Activated CD4-positive, alpha-beta T cell treated with anti-CD3 and anti-CD28 coated beads, Interleukin-2, amount 10 ng/mL, durations not matched to agents 24 days and 14 days (primary cell): ENCODE measurements at regions not wholly inside any gene's neighbourhood (a gene's known extent, or its start where the extent isn't known, plus 50 kb on each side); places are given as distances from the start of the nearest gene placed in this dataset.
"Not testable (repeated sequence)": the region's sequence is repeated elsewhere in the genome, so short reads cannot be mapped to it uniquely, and the experiment has no call there.

Experiments
- DNase-seq: peaks from one replicate; pipeline ENCODE4 v3.0.0; 2022
- H3K27ac Mint-ChIP-seq: one replicate; pipeline ENCODE4 v1.8.0; 2022; ENCODE audit warnings: mild to moderate bottlenecking, mixed read lengths
- H3K27me3 Mint-ChIP-seq: one replicate; pipeline ENCODE4 v1.8.0; 2022; ENCODE audit warnings: mixed read lengths
- H3K36me3 Mint-ChIP-seq: one replicate; pipeline ENCODE4 v1.8.0; 2022; ENCODE audit warnings: low read depth, mild to moderate bottlenecking, mixed read lengths
- H3K4me1 Mint-ChIP-seq: one replicate; pipeline ENCODE4 v1.8.0; 2021; ENCODE audit warnings: mixed read lengths
- H3K4me3 Mint-ChIP-seq: one replicate; pipeline ENCODE4 v1.8.0; 2022; ENCODE audit warnings: mild to moderate bottlenecking, moderate library complexity, mixed read lengths
- H3K9me3 Mint-ChIP-seq: one replicate; pipeline ENCODE4 v1.8.0; 2021; ENCODE audit warnings: mixed read lengths
- intact Hi-C: fragments of 100-400 bp; cut with micrococcal nuclease; formaldehyde crosslinking; loops from one replicate; pipeline ENCODE4 v1.15.1; 2023

- Mint-ChIP-seq H3K4me3 (no peak overlapping the region), H3K27ac (no peak overlapping the region), H3K4me1 (no peaks in the 10 kb centered on the region), H3K36me3 (no peaks in the 10 kb centered on the region), H3K27me3 (no peaks in the 10 kb centered on the region), H3K9me3 (peaks cover 3% of the 10 kb centered on the region)
- no peak for DNase-seq
- intact Hi-C loops, result no loop called here
Measured at GRCh38 chr14:44607701-44608100, 100.6 kb upstream of the FSCB start.

- Mint-ChIP-seq H3K9me3 (peaks cover 3% of the 10 kb centered on the region), H3K4me1 (no peaks in the 10 kb centered on the region), H3K36me3 (no peaks in the 10 kb centered on the region), H3K27me3 (no peaks in the 10 kb centered on the region), H3K4me3 (no peak overlapping the region), H3K27ac (no peak overlapping the region)
- DNase-seq, result no peak
- intact Hi-C loops, result no loop called here
Measured at GRCh38 chr14:44606576-44606975, 99.5 kb upstream of the FSCB start.

DNA sequence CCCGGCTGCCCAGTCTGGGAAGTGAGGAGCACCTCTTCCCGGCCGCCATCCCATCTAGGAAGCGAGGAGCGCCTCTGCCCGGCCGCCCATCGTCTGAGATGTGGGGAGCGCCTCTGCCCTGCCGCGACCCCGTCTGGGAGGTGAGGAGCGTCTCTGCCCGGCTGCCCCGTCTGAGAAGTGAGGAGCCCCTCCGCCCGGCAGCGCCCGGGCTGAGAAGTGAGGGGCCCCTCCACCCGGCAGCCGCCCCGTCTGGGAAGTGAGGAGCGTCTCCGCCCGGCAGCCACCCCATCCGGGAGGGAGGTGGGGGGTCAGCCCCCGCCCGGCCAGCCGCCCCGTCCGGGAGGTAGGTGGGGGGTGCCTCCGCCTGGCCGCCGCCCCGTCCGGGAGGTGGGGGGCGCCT, 94.2 kb upstream of the FSCB start:
- peak; percentile 16 for DNase-seq
- H3K4me1 Mint-ChIP-seq, H3K4me3 Mint-ChIP-seq, H3K27ac Mint-ChIP-seq, intact Hi-C loops, H3K9me3 Mint-ChIP-seq, H3K36me3 Mint-ChIP-seq, H3K27me3 Mint-ChIP-seq: not testable (repeated sequence)

DNA sequence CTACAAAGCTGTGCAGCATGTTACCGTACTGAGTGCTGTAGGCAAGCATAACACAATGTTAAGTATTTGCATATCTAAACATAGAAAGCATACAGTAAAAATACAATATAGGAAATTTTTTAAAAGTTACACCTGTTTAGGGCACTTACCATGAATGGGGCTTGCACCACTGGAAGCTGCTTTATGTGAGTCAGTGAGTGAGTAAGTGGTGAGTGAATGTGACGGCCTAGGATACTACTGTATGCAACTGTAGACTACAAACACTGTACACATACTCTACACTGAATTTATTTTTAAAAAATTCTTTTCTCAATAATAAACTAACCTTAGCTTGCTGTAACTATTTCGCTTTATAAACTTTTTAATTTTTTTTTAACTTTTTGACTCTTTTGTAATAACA, 82.1 kb upstream of the FSCB start:
- no peaks in the 10 kb centered on the region for H3K36me3 Mint-ChIP-seq
- H3K27ac Mint-ChIP-seq, result no peak overlapping the region
- intact Hi-C loops, result no loop called here
- H3K4me1 Mint-ChIP-seq, result no peaks in the 10 kb centered on the region
- H3K9me3 Mint-ChIP-seq, result peaks cover 4% of the 10 kb centered on the region
- no peak for DNase-seq
- H3K4me3 Mint-ChIP-seq, result no peak overlapping the region
- H3K27me3 Mint-ChIP-seq, result no peaks in the 10 kb centered on the region

DNA sequence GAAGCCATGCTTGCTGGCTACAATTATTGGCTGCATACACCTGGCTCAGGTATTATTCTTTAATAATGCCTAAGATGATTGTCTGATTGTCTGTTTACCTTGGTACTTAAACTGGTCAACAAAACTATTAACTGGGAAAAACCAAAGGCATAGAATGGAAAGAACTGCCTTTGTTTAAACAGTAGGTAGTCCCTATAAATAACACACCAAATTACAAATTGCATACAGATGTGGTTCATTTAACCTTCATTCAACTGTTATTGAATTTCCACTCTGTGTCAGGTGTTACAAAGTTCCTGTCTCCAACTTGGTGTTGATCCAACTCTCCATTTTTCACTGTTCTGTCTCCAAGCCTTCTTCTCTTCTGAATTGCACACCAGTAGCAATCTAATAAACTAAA, 79.8 kb upstream of the FSCB start:
- Mint-ChIP-seq H3K27me3 (no peaks in the 10 kb centered on the region), H3K27ac (no peak overlapping the region), H3K36me3 (no peaks in the 10 kb centered on the region), H3K4me3 (no peak overlapping the region), H3K9me3 (peaks cover 4% of the 10 kb centered on the region), H3K4me1 (no peaks in the 10 kb centered on the region)
- intact Hi-C loops, result no loop called here
- DNase-seq, result no peak

DNA sequence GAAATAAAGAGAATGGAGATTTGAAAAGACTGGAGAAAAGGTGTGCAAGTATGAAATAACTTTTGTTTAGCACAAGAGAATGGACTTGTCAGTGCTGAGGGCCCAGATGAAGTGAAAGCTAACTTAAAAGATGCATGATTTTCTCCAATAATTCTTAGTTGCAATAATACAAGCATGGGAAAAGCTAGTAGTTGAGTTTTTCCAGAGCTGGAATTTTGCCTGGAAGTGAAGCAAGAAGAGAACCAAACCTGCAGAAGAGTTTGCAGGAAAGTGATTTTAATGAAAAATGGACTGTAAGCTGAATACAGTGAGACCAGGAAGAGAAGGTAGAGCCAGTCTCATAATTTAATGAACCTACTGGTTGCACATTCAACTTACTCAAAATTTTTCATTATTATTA, 69.3 kb upstream of the FSCB start:
- H3K9me3 Mint-ChIP-seq, result peaks cover 11% of the 10 kb centered on the region

DNA sequence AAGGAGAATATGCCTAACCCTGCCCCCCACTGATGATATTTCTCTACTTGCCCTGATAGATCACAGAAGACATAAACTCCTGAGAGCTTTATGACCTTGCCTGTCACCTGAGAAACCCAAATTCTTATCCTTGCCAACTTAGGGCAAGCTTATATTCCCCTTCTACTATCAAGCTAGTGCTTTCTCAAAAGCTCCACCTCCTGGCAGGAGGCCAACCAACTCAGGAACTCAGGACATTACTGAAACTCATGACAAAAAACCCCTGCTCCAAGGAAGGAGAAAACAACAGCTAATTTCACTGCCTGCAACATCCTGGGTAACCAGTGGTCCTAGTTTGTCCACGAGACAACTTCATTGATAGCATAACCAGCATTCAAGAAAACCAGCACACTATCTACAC, 60.9 kb upstream of the FSCB start:
- peaks cover 7% of the 10 kb centered on the region for H3K9me3 Mint-ChIP-seq

More for the DNA sequence above, 69.3 kb upstream of the FSCB start:
- Mint-ChIP-seq H3K4me1 (no peaks in the 10 kb centered on the region), H3K27me3 (no peaks in the 10 kb centered on the region), H3K4me3 (no peak overlapping the region), H3K27ac (no peak overlapping the region), H3K36me3 (no peaks in the 10 kb centered on the region)
- DNase-seq, result no peak
- intact Hi-C loops, result no loop called here

GRCh38 chr14:44565968-44566367, 58.9 kb upstream of the FSCB start:
- Mint-ChIP-seq H3K4me3 (no peak overlapping the region), H3K27ac (no peak overlapping the region), H3K36me3 (no peaks in the 10 kb centered on the region), H3K9me3 (peaks cover 7% of the 10 kb centered on the region), H3K27me3 (no peaks in the 10 kb centered on the region), H3K4me1 (no peaks in the 10 kb centered on the region)
- DNase-seq, result no peak
- intact Hi-C loops, result no loop called here

More for the DNA sequence above, 60.9 kb upstream of the FSCB start:
- no peaks in the 10 kb centered on the region for H3K27me3 Mint-ChIP-seq
- H3K4me3 Mint-ChIP-seq, result no peak overlapping the region
- no peaks in the 10 kb centered on the region for H3K4me1 Mint-ChIP-seq
- DNase-seq, result no peak
- intact Hi-C loops, result no loop called here
- H3K36me3 Mint-ChIP-seq, result no peaks in the 10 kb centered on the region
- H3K27ac Mint-ChIP-seq, result no peak overlapping the region

- Mint-ChIP-seq H3K4me1 (no peaks in the 10 kb centered on the region), H3K9me3 (peaks cover 3% of the 10 kb centered on the region), H3K27me3 (no peaks in the 10 kb centered on the region), H3K36me3 (no peaks in the 10 kb centered on the region), H3K27ac (no peak overlapping the region), H3K4me3 (no peak overlapping the region)
- intact Hi-C loops, result no loop called here
- DNase-seq, result no peak
Measured at GRCh38 chr14:44564908-44565307, 57.8 kb upstream of the FSCB start.
